HG03571 (cell line): ENCODE measurements at regions not wholly inside any gene's neighbourhood (a gene's known extent, or its start where the extent isn't known, plus 50 kb on each side); places are given as distances from the start of the nearest gene placed in this dataset.
"Not testable (repeated sequence)": the region's sequence is repeated elsewhere in the genome, so short reads cannot be mapped to it uniquely, and the experiment has no call there.

ENCODE experiments used
- ATAC-seq: cut with Tn5 transposase; IDR thresholded peaks from one replicate; pipeline ENCODE4 v1.9.1; 2021; ENCODE audit not compliant: unreplicated experiment

GRCh38 chr20:47846651-47847050 lies 61.4 kb upstream of the SULF2 start:
- ATAC-seq = not testable (repeated sequence)

- ATAC-seq = not testable (repeated sequence)
Measured at GRCh38 chr20:47845382-47845977, 60.2 kb upstream of the SULF2 start.

GRCh38 chr20:47844568-47844906 lies 59.3 kb upstream of the SULF2 start:
- ATAC-seq = not testable (repeated sequence)

DNA sequence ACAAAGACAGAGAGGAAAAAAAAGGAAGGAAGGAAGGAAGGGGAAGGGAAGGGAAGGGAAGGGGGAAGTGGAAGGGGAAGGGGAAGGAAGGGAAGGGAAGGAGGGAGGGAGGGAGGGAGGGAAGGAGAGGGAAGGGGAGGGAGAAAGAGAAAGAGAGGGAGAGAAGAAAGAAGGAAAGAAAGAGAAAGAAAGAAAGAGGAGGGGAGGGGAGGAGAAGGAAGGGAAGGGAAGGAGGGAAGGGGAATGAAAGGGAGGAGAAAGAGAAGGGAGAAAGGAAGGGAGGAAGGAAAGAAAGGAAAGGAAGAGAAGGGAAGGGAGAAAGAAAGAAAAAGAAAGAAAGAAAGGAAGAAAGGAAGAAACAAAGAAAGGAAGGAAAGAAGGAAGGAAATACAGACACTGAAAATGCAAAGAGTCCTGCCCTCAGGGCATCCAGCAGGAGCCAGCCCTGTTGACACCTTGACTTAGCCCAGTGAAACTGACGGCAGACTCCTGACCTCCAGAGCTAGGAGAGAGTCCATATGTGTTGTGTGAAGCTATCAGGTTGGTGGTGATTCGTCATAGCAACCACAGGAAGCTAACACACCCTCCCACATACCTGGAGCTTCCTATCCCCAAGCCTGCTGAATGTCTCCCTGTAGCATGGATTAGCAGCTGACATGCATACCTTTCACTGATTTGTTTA lies 58.7 kb upstream of the SULF2 start:
- ATAC-seq = no peak

DNA sequence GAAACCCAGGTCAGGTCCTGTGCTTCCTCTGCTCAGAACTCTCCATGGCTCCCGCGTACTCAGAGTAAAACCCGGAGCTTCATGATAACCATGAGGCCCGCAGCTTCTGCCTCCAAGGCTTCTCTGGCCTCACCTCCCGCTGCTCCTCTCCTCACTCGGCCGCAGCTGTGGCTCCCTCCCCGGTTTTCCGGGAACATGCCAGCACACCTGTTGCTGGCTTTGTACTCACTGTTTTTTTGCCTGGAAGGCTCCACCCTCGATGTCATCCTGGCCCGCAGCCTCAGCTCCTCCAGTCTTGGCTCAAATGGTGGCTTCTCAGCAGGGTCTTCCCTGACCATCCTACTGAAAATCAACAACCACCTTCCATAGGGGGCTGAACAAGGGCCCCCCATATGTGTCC lies 57.7 kb upstream of the SULF2 start:
- ATAC-seq = not testable (repeated sequence)

GRCh38 chr20:47842004-47842403 lies 56.7 kb upstream of the SULF2 start:
- ATAC-seq = not testable (repeated sequence)

- ATAC-seq = not testable (repeated sequence)
Measured at GRCh38 chr20:47836256-47836817, 51.1 kb upstream of the SULF2 start.
